ENCODE measurements at regions not wholly inside any gene's neighbourhood (a gene's known extent, or its start where the extent isn't known, plus 50 kb on each side); places are given as distances from the start of the nearest gene placed in this dataset.

DNA sequence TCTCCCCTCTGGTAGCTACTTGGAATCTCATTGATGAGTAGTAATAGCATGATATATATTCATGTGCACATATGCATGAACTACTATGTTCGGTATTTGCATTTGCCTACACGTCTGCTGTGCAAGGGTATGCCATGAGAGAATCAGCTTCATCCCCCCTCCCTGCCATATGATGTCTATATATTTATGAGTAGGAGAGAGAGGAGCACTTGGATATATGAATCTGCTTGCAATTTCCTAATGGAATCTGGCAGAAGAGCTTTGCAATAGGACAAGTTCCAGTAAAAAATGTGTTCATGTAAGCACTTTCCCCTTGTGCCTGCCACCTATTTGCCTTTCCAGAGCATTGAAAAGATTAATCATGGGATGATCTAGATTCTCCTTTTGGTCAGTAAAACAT, 76.2 kb upstream of the BACH2 start:
- BruUV-seq (replicated peaks) = no TSS peak
- Histone ChIP-seq H3K27ac (no peak overlapping the region), H4K20me1 (ENCODE audit: insufficient read depth) (no peaks in the 10 kb centered on the region), H3K4me1 (replicated peaks; ENCODE audit: insufficient read depth) (peaks cover 19% of the 10 kb centered on the region), H2AFZ (no peak overlapping the region), H3K36me3 (ENCODE audit: low read depth) (no peaks in the 10 kb centered on the region), H3K4me2 (no peak overlapping the region), H3K27me3 (ENCODE audit: insufficient read depth, low read depth) (no peaks in the 10 kb centered on the region), H3F3A (ENCODE audit: insufficient read depth, low read depth) (peaks cover 17% of the 10 kb centered on the region), H3K9me2 (ENCODE audit: insufficient read depth) (no peaks in the 10 kb centered on the region), H3K9me3 (ENCODE audit: insufficient read depth, low read depth) (no peaks in the 10 kb centered on the region), H3K4me3 (no peak overlapping the region), H3K79me2 (ENCODE audit: low read depth) (no peaks in the 10 kb centered on the region)
- no peak for DNase-seq
- intact Hi-C loops (cut with micrococcal nuclease; ENCODE audit: unreplicated experiment) = no loop called here
- no peak for TF ChIP-seq EZH2 (IDR thresholded peaks at IDR 0.05; ENCODE audit: low read depth)
- ChIA-PET CTCF (no interaction called here), POLR2A (ENCODE audit: unreplicated experiment) (interaction anchor here (0.6 kb wide), 1 partner anchor 83 kb away, joined by 6 read pairs; no protein-coding TSS in a partner anchor)

DNA sequence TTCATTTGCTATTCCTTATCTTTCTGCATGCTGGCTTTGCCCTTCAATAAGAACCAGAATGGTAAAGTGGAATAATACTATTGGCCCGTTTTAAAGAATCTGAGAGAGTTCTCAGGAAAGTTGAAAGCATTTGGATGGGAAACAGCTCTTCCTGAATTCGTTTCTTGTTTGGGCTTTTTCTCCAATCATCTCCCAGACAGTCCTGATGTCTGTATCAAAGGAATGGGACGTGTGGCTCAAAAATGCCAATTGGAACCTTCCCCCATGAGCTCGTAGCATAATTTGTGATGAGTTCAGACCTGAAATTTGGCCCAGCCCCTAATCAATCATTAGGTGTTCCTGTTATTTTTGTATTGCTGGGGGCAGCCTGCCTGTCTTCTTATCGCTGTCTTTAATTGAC, 75.8 kb upstream of the BACH2 start:
- Histone ChIP-seq H3K27ac (no peak overlapping the region), H3K9me3 (ENCODE audit: insufficient read depth, low read depth) (no peaks in the 10 kb centered on the region), H3K36me3 (ENCODE audit: low read depth) (no peaks in the 10 kb centered on the region), H3F3A (ENCODE audit: insufficient read depth, low read depth) (peaks cover 17% of the 10 kb centered on the region), H3K9me2 (ENCODE audit: insufficient read depth) (no peaks in the 10 kb centered on the region), H3K4me3 (no peak overlapping the region), H3K4me2 (no peak overlapping the region), H2AFZ (no peak overlapping the region), H3K27me3 (ENCODE audit: insufficient read depth, low read depth) (no peaks in the 10 kb centered on the region), H4K20me1 (ENCODE audit: insufficient read depth) (no peaks in the 10 kb centered on the region), H3K4me1 (replicated peaks; ENCODE audit: insufficient read depth) (peaks cover 21% of the 10 kb centered on the region), H3K79me2 (ENCODE audit: low read depth) (no peaks in the 10 kb centered on the region)
- no TSS peak for BruUV-seq (replicated peaks)
- POLR2A ChIA-PET (ENCODE audit: unreplicated experiment) = interaction anchor here (0.6 kb wide), 1 partner anchor 83 kb away, joined by 6 read pairs; no protein-coding TSS in a partner anchor
- intact Hi-C loops (cut with micrococcal nuclease; ENCODE audit: unreplicated experiment) = no loop called here
- TF ChIP-seq, protein P1, sequence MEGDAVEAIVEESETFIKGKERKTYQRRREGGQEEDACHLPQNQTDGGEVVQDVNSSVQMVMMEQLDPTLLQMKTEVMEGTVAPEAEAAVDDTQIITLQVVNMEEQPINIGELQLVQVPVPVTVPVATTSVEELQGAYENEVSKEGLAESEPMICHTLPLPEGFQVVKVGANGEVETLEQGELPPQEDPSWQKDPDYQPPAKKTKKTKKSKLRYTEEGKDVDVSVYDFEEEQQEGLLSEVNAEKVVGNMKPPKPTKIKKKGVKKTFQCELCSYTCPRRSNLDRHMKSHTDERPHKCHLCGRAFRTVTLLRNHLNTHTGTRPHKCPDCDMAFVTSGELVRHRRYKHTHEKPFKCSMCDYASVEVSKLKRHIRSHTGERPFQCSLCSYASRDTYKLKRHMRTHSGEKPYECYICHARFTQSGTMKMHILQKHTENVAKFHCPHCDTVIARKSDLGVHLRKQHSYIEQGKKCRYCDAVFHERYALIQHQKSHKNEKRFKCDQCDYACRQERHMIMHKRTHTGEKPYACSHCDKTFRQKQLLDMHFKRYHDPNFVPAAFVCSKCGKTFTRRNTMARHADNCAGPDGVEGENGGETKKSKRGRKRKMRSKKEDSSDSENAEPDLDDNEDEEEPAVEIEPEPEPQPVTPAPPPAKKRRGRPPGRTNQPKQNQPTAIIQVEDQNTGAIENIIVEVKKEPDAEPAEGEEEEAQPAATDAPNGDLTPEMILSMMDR (conservative IDR thresholded peaks at IDR 0.05) = no peak
- TF ChIP-seq EZH2 (IDR thresholded peaks at IDR 0.05; ENCODE audit: low read depth) = no peak
- DNase-seq = no peak
- CTCF ChIA-PET = no interaction called here

DNA sequence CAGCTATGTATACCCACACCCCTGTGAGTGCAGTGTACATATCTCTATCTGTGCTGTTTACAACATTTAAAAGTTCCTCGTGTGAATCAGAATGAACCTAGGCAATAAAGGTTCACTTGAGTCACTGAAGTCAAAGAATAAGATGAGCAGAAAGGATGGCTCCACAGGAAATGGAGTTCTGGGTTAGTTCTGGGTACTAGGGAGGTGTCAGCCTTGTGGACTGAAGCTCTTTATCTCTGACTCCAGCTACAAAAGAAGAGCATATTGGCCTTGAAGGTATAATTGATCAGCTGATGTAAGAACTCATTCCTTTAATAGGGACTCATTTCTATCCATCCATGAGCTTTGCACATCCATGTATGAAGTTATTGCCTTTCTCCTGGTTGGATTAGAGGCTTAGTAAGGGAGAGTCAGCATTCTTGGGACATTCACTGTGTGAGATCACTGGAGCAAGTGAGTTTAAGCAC, 73.9 kb upstream of the BACH2 start:
- no peaks in the 10 kb centered on the region for H3K9me2 ChIP-seq (ENCODE audit: insufficient read depth)
- H3K27me3 ChIP-seq (ENCODE audit: insufficient read depth, low read depth) = no peaks in the 10 kb centered on the region
- TF ChIP-seq, protein P1 (conservative IDR thresholded peaks at IDR 0.05) = no peak
- TF ChIP-seq EZH2 (IDR thresholded peaks at IDR 0.05; ENCODE audit: low read depth) = no peak
- H3K4me2 ChIP-seq = no peak overlapping the region
- no peaks in the 10 kb centered on the region for H4K20me1 ChIP-seq (ENCODE audit: insufficient read depth)
- H3K27ac ChIP-seq = no peak overlapping the region
- POLR2A ChIA-PET (ENCODE audit: unreplicated experiment) = no interaction called here
- peaks cover 17% of the 10 kb centered on the region for H3F3A ChIP-seq (ENCODE audit: insufficient read depth, low read depth)
- no peak for DNase-seq
- no peak overlapping the region for H3K4me3 ChIP-seq
- no peaks in the 10 kb centered on the region for H3K9me3 ChIP-seq (ENCODE audit: insufficient read depth, low read depth)
- peaks cover 21% of the 10 kb centered on the region for H3K4me1 ChIP-seq (replicated peaks; ENCODE audit: insufficient read depth)
- no peaks in the 10 kb centered on the region for H3K36me3 ChIP-seq (ENCODE audit: low read depth)
- no peaks in the 10 kb centered on the region for H3K79me2 ChIP-seq (ENCODE audit: low read depth)
- CTCF ChIA-PET = no interaction called here
- intact Hi-C loops (cut with micrococcal nuclease; ENCODE audit: unreplicated experiment) = no loop called here
- no peak overlapping the region for H2AFZ ChIP-seq
- BruUV-seq (replicated peaks) = no TSS peak

DNA sequence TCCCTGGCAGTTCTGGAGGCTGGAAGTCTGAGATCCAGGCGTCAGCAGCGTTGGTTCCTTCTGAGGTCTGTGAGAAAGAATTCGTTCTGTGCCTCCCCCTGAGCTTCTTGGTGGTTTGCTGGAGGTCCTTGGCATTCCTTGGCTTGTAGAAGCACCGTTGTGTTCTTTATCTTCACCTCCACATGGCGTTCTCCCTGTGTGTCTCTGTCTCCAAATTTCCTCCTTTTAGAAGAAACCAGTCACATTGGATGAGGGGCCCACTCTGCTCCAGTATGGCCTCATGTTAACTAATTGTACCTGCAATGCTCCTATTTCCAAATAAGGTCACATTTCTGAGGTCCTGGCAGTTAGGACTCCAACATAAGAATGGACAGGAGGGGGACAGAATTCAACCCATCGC, 73.0 kb upstream of the BACH2 start:
- peak overlapping the region; percentile 32 for H3K4me2 ChIP-seq
- DNase-seq = no peak
- no peaks in the 10 kb centered on the region for H3K9me2 ChIP-seq (ENCODE audit: insufficient read depth)
- no peaks in the 10 kb centered on the region for H4K20me1 ChIP-seq (ENCODE audit: insufficient read depth)
- no peaks in the 10 kb centered on the region for H3K36me3 ChIP-seq (ENCODE audit: low read depth)
- H3K27ac ChIP-seq = peak overlapping the region; percentile 78
- no peaks in the 10 kb centered on the region for H3K27me3 ChIP-seq (ENCODE audit: insufficient read depth, low read depth)
- H3K4me1 ChIP-seq (replicated peaks; ENCODE audit: insufficient read depth) = peaks cover 21% of the 10 kb centered on the region
- ChIA-PET CTCF (interaction anchor here (1.5 kb wide), 1 partner anchor 429 kb away, joined by 12 read pairs; no protein-coding TSS in a partner anchor), POLR2A (ENCODE audit: unreplicated experiment) (no interaction called here)
- BruUV-seq (replicated peaks) = no TSS peak
- peaks cover 17% of the 10 kb centered on the region for H3F3A ChIP-seq (ENCODE audit: insufficient read depth, low read depth)
- intact Hi-C loops (cut with micrococcal nuclease; ENCODE audit: unreplicated experiment) = loop anchor here (1.0 to 2.0 kb wide), 3 partner anchors 42 to 151 kb away; no protein-coding TSS in a partner anchor
- no peak for TF ChIP-seq EZH2 (IDR thresholded peaks at IDR 0.05; ENCODE audit: low read depth)
- TF ChIP-seq, protein P1 (conservative IDR thresholded peaks at IDR 0.05) = no peak
- H3K9me3 ChIP-seq (ENCODE audit: insufficient read depth, low read depth) = no peaks in the 10 kb centered on the region
- no peak overlapping the region for H2AFZ ChIP-seq
- no peaks in the 10 kb centered on the region for H3K79me2 ChIP-seq (ENCODE audit: low read depth)
- no peak overlapping the region for H3K4me3 ChIP-seq

All from PC-9 (cell line).